HG03159 (cell line): ENCODE measurements at regions not wholly inside any gene's neighbourhood (a gene's known extent, or its start where the extent isn't known, plus 50 kb on each side); places are given as distances from the start of the nearest gene placed in this dataset.
"Not testable (repeated sequence)": the region's sequence is repeated elsewhere in the genome, so short reads cannot be mapped to it uniquely, and the experiment has no call there.

Source experiments
- ATAC-seq: cut with Tn5 transposase; IDR thresholded peaks from one replicate; pipeline ENCODE4 v1.9.1; 2021; ENCODE audit warnings: mild to moderate bottlenecking, moderate library complexity; ENCODE audit not compliant: unreplicated experiment

DNA sequence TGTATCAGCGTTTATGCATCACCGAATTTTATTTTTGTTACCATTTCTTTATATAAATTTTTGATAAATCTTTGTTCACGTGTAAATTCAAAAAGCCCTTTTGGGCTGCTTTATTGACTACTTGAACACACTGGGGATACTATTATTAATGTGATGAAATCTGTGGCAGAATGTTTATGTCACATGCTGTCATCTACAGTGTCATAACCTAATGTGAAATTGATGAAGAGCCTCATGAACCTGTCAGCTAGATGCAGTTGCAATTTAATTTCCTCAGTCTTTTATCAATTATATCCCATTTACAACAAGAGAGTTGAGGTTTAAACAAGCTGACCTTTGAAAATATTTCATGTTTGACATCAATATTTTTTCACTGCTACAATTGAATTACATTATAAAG is 1100.4 kb upstream of the COX7C start:
- ATAC-seq: no peak

DNA sequence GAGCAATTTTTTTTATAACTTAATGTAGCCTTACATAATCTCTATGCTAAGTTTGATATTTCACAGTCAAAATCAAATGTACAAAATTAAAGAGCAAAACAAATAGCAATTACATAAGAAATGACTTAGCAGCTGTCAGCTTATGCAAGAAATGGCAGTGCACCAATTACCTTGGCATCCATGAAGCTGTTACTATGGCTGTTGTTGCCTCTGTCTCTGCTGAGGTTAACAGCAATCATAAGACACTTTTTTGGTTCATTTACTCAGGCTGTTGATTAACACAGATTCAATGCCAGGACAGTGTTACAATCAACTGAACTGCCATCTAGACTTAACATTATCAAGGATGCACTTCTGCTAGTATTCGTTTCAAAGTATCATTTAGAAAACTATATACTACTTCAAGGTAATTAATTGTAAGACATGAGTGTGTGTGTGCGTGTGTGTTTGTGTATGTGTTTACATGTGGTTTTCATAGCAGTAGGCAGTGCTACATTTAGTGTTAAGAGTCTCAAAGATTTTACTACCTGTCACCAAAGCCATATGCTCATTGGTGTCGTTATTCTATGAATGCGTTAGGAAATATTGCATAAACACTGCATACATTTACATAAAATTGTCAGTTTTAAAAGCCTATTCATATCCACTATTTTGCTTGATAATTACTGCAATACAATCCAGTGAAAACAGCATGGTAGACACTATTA is 1084.2 kb upstream of the COX7C start:
- no peak for ATAC-seq

- ATAC-seq: no peak
Observed at GRCh38 chr5:85538362-85538761, 1079.4 kb upstream of the COX7C start.

DNA sequence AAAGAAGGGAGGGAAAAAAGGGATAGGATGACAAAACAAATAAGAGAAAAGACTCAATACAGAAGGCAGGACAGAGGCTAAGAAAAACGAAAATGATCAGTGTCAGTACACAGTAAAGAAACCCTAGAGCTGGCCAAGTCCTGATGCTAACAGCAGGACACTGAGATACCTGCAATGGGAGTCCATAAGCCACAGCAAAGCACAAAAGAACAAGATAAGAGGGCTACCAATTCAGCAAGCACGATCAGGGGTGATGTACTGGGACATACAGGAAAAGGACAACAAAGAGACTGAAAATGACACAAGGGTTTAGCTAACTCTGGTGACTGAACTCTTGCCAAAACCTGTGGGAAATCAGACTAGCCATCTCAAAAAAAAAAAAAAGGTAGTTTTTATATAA is 1072.6 kb upstream of the COX7C start:
- no peak for ATAC-seq

GRCh38 chr5:85549229-85549628 is 1068.5 kb upstream of the COX7C start:
- ATAC-seq: no peak

DNA sequence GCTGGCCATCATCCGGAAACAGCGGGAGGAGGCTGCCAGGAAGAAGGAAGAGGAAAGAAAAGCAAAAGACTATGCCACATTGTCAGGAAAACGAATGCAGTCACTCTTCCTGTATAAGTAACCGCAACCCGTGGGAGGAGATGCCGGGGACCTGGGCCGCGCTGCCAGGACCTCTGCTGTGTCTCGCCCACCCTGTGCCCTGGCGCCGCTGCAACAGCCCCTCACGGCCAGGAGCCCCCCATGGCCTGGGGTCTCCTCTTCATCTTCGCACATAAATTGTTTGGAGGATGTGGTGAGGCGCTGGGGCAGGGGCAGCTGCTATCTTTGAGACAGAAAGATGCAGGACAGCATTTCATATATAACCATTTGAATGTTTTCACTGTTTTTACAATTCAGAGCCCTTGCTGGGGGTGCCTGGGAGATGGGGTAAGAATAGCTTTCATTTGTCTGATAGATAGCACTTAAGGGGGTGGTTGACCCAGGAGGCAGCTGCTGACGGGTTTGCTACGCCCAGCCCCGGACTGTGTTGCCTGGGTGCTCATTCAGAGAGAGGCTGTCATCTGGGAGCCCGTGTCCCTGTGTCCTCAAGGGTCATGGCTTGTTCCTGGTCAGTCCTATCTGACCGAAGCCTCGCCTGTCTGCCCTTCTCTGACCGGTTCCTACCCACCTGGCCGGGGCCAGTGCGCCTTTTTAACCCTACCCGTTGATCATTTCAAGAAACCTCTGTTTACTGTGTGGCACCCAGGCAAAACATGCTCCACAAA is 1067.7 kb upstream of the COX7C start:
- no peak for ATAC-seq

DNA sequence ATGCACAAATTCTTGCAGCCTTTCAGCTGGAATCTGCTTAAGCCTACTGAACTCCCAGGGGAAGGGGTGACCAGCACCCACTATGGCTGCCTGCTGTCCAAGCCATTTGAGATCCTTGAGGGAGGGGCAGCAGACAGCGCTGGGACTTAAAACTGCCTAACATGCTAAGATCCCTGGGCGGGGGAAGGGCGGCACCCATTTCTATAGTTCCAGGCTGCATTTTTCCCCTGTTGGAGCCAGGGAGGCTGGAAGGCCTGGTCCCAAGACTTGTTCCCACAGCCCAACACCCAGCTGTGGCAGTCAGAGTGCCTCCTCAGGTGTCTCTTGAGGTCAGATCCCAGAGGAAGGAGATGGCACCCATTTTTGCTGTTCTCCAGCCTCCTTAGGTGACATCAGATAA is 1061.3 kb upstream of the COX7C start:
- ATAC-seq: no peak

DNA sequence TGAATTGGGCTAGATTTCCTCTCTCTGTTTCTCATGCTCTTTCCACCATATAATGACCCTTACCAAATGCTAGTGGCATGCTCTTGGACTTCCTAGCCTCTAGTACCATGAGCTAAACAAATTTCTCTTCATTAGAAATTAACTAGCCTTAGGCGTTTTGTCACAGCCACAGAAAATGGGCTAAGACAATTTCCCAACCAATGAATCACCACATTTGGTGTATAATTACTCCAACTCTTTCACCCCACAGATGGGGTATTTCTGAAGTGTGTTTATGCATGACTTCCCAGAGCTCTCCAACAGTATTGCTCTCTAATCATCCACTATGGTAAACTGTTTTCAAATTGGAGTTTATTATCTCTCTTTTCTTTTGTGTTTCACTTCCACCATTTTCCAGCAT is 1041.1 kb upstream of the COX7C start:
- no peak for ATAC-seq

GRCh38 chr5:85587806-85588205 is 1029.9 kb upstream of the COX7C start:
- not testable (repeated sequence) for ATAC-seq

DNA sequence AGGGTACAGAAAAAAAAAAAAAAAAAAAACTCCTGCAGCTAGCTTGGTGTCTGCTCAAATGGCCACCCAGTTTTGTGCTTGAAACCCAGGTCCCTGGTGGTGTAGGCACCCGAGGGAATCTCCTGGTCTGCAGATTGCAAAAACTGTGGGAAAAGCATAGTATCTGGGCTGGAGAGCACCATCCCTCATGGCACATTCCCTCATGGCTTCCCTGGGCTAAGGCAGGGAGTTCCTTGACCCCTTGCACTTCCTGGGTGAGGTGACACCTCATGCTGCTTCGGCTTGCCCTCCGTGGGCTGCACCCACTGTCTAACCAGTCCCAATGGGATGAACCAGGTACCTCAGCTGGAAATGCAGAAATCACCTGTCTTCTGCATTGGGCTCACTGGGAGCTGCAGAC is 1029.5 kb upstream of the COX7C start:
- ATAC-seq: not testable (repeated sequence)

- no peak for ATAC-seq
Observed at GRCh38 chr5:85590764-85591163, 1027.0 kb upstream of the COX7C start.

DNA sequence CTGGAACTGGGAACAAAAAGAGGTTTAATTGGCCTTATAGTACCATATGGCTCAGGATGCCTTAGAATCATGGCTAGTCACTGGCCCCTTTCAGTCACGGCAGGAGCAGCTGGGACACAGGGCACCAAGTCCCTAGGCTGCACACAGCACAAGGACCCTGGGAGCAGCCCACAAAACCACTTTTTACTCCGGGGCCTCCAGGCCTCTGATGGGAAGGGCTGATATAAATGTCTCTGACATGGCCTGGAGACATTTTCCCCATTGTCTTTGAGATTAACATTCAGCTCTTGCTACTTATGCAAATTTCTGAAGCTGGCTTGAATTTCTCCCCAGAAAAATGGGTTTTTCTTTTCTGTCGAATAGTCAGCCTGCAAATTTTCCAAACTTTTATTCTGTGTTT is 1026.4 kb upstream of the COX7C start:
- no peak for ATAC-seq

DNA sequence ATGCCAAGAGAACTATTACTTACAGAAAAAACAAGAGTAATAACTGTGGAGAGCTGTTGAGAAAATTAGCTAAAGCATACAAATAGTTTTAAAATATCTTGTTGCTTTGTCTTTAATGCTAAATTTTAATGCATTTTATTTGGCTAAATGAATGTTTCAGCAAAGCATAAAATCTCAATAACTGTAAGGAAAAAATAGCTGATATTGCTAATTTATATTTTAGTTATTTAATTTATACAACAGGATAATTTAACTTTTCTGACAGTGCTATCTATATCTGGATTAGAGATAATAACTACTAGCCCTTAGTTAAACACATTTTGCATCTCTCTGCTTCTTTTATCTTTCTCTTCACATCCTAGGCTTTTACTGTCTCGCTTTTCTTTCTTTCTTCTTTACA is 1014.9 kb upstream of the COX7C start:
- ATAC-seq: no peak

- no peak for ATAC-seq
Observed at GRCh38 chr5:85604378-85604777, 1013.4 kb upstream of the COX7C start.

DNA sequence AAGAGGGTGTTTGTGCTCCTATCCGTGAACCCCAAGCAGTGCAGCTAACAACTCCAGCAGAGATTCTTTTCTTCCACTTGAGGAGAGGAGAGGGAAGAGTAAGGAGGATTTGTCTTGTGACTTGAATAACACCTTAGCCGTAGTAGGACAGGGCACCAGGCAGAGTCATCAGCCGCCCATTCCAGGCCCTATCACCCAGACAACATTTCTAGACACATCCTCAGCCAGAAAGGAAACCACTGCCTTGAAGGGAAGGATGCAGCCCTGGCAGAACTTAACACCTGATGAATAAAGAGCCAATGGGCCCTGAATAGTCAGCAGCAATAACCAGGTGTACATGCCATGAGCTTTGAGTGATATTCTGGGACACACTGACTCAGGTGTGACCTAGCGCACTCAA is 1013.0 kb upstream of the COX7C start:
- no peak for ATAC-seq

DNA sequence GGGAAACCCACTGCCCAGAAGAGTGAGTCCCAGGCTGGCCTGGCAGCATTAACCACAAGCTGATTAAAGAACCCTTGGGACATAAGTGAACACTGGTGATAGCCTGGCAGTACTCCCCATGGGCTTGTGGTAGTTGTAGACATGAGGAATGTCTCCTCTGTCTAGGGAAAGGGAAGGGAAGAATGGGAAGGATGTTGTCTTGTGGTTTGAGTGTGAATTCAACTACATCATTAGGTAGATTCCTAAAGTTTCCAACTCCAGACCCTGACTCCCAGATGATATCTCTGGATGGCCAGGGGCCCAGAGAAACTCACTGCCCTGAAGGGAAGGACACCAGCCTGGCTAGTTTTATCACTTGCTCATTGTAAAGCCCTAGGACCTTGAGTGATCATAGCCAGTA is 1012.4 kb upstream of the COX7C start:
- no peak for ATAC-seq

DNA sequence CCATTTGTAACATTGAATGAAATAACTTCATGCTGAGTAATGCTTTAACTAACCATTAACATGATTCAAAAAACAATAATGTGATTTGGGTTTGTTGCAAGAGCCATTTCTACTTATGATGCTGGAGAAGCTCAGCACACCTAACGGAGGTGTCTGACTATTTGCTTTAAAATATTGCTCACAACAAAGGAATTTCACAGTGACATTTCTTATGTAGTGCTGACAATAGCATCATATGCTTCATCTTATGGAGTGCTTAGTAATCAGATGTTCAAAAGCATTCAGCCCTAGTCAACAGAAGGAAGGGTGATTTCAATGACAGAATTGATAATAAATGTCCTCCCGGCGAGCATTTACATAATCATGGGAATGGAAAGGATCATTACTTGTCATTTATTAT is 1003.3 kb upstream of the COX7C start:
- no peak for ATAC-seq

DNA sequence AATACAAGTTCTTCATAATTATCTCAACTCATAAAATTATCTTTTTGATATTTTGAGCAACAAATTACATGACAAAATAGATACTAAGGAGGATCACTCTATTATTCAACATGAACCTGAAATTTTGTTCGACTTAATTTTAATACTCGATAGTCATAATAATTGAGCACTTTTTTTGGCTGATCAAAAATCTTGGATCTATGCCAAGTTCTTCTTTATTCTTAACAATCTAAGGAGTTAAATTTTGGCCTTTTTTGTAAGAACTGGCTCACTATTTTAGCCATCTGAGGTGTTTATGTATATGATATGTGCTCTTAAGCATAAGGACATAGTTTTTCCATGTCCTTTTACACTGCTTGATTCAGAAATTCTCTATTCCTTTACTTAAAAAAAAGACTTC is 996.1 kb upstream of the COX7C start:
- no peak for ATAC-seq

GRCh38 chr5:85628153-85628552 is 989.6 kb upstream of the COX7C start:
- ATAC-seq: no peak

- not testable (repeated sequence) for ATAC-seq
Observed at GRCh38 chr5:85638495-85639125, 979.1 kb upstream of the COX7C start.

DNA sequence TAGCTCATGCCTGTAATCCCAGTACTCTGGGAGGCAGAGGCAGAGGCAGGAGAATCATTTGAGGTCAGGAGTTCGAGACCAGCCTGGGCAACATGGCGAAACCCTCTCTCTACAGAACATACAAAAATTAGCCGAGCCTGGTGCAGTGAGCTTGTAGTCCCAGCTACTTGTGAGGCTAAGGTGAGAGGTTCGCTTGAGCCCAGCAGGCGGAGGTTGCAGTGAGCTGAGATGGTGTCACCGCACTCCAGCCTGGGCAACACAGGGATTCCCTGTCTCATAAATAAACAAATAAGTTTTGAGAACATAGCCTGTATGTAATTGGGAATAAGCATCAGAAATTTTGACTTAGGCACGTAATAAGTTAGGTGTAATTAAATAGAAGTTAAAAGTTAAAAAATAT is 971.7 kb upstream of the COX7C start:
- no peak for ATAC-seq

GRCh38 chr5:85646641-85647040 is 971.1 kb upstream of the COX7C start:
- no peak for ATAC-seq
